ENCODE measurements at regions not wholly inside any gene's neighbourhood (a gene's known extent, or its start where the extent isn't known, plus 50 kb on each side); places are given as distances from the start of the nearest gene placed in this dataset.
"Not testable (repeated sequence)": the region's sequence is repeated elsewhere in the genome, so short reads cannot be mapped to it uniquely, and the experiment has no call there.

DNA sequence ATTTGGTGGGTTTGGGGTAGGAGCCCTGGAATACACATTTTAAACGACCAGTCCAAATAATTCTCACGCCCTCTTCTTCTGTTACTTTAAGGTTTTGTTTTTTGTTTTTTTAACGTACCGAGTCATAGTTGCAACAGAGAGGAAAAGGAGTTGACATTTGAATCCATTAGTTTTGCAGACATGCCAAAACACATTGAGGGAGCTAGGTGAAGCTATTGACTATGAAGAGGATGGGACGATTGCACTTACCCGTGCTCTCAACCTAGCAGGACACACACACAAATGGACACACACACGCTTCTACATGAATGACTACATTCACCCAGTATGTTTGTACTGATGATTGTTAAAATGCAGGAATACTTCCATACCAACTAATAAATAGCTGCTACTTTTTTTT is 54.3 kb upstream of the CIT start:
- DNase-seq, result no peak

DNA sequence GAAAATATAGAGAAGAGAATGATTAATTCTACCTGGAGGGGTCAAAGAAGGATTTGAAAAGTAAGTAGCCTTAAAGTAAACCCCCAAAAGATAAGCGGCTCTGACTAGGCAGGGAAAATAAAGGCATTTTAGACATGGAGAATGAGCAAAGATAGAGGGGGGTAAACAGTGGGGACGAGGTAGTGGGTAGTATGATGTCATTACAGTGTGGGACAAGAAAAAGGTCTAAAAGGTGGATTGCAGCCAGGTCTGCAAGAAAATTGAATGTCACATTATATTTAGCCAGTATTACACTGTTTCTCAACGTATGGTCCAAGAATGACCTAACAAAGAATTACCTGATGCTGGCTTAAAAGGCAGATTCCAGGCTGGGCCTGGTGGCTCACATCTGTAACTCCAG is 55.8 kb upstream of the CIT start:
- DNase-seq, result no peak

DNA sequence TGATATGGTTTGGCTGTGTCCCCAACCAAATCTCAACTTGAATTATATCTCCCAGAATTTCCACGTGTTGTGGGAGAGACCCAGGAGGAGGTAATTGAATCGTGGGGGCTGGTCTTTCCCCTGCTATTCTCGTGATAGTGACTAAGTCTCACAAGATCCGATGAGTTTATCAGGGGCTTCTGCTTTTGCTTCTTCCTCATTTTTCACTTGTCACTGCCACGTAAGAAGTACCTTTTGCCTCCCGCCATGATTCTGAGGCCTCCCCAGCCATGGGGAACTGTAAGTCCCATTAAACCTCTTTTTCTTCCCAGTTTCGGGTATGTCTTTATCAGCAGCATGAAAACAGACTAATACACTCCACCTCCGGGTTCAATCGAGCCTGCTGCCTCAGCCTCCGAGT is 54.3 kb upstream of the BICDL1 start:
- not testable (repeated sequence) for DNase-seq

DNA sequence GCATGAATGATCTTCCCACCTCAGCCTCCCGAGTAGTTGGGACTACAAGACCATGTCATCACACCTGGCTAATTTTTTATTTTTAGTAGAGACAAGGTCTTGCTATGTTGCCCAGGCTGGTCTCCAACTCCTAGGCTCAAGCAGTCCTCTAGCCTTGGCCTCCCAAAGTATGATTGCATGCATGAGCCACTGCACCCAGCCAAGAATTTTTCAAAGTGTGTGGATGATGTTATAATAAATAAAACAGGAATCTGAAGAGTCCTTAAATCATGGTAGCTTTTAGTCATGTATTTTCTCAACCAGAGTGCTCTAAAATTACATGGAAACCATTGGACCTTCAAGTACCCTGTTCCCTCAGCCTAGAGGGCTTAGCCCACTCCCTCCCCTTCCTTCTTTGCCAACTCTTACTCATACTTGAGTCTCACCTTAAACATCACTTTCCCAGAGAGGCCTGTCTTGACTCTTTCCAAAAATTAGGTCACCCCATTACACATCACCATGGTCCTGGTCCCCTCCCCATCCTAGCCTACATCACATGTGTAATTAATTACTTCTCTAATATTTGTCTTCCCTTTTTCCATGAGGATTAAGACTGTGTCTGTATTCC is 52.2 kb upstream of the BICDL1 start:
- DNase-seq, result no peak

DNA sequence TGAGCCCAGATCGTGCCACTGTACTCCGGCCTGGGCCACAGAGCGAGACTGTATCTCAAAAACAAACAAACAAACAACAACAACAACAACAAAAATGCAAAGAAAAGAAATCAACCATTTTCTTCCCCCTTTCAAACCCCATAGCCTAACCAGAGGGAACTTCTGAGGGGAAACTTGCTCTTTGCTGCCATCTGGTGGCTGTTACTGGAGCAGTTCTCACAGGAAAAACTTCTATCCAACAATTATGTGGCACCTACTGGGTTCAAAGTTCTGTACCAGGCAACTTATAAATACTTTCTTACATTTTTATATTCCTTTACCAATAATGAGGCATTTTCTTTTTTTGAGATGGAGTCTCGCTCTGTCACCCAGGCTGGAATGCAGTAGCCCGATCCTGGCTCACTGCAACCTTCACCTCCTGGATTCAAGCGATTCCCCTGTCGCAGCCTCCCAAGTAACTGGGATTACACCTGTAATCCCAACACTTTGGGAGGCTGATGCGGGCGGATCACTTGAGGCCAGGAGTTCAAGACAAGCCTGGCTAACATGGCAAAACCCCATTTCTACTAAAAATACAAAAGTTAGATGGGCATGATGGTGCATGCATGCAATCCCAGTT is 50.9 kb upstream of the BICDL1 start:
- DNase-seq, result peak; percentile 62

All from right forelimb (tissue), 1 donor.